HepG2 (cell line): ENCODE measurements at regions not wholly inside any gene's neighbourhood (a gene's known extent, or its start where the extent isn't known, plus 50 kb on each side); places are given as distances from the start of the nearest gene placed in this dataset.

ENCODE experiments used
- ATAC-seq: fragments of 200-7000 bp; cut with Tn5 transposase; 3 replicates; pipeline ENCODE4 v1.9.1; 2020; ENCODE audit warnings: mild to moderate bottlenecking, moderate library complexity
- BruUV-seq: library from RNA; stranded (reverse); fragments of 400-500 nt; replicated peaks from 2 replicates; lab custom pipeline; 2021; lab: Mats Ljungman, UMichigan
- CTCF ChIA-PET: fragments of 300-600 bp; formaldehyde crosslinking; extraction: SDS; loops from one replicate; lab custom pipeline; 2021; ENCODE audit warnings: low total read pairs, inconsistent platforms, low intra/inter-chr PET ratio; lab: Yijun Ruan, JAX
- POLR2A ChIA-PET: fragments of 350-600 bp; sonication (Branson Sonifier 250); formaldehyde crosslinking; loops from one replicate; lab custom pipeline; 2020; ENCODE audit warnings: antibody characterized with exemption, inconsistent platforms; lab: Yijun Ruan, JAX
- DNase-seq: peaks from one replicate; pipeline ENCODE4 v3.0.0-alpha.2; 2015; ENCODE audit warnings: low spot score
- FAIRE-seq: peaks from 3 replicates; lab custom pipeline; 2011; peaks lifted over from hg19 to GRCh38; lab: Jason Lieb, UNC
- H2AFZ ChIP-seq: one replicate; pipeline ENCODE4 v1.6.1; 2011; ENCODE audit warnings: low read length, inconsistent platforms
- H3K27ac ChIP-seq: fragments of 300-600 bp; 3 replicates; pipeline ENCODE4 v1.8.0; 2011; ENCODE audit warnings: mixed run types, mild to moderate bottlenecking, mixed read lengths, low read length, inconsistent platforms; ENCODE audit not compliant: insufficient read depth; ENCODE audit errors: extremely low read length
- H3K27me3 ChIP-seq, 2 experiments: fragments of 200-600 bp in 1 of 2; 2 replicates in 1 of 2; 3 replicates in 1 of 2; pipeline versions ENCODE4 v1.6.0 to v1.8.0; 2011; ENCODE audit warnings: low read length in 2 of 2, mild to moderate bottlenecking in 2 of 2, moderate library complexity in 2 of 2, inconsistent platforms in 1 of 2; ENCODE audit not compliant: insufficient read depth in 2 of 2, control insufficient read depth in 1 of 2
- H3K36me3 ChIP-seq, 2 experiments: fragments of 200-600 bp in 1 of 2; replicated peaks in 1 of 2; 2 replicates in 1 of 2; 3 replicates in 1 of 2; pipeline versions ENCODE4 v1.5.1 to v1.8.0; 2011; ENCODE audit warnings: low read length in 2 of 2, inconsistent platforms in 1 of 2; ENCODE audit not compliant: insufficient read depth in 2 of 2, control insufficient read depth in 1 of 2
- H3K4me1 ChIP-seq: 2 replicates; pipeline ENCODE4 v1.5.1; 2012; ENCODE audit warnings: low read length, inconsistent platforms; ENCODE audit not compliant: insufficient read depth
- H3K4me2 ChIP-seq: 2 replicates; pipeline ENCODE4 v1.6.0; 2011; ENCODE audit warnings: low read depth, low read length, inconsistent platforms
- H3K4me3 ChIP-seq, 3 experiments: fragments of 200-600 bp in 1 of 3; sonication (generic), shearing (Covaris generic) in 1 of 3; replicated peaks in 1 of 3; 2 replicates each; pipeline ENCODE4 v1.5.1; 2011 to 2016; ENCODE audit warnings: low read length in 3 of 3, inconsistent platforms in 2 of 3, low read depth in 2 of 3, mild to moderate bottlenecking in 2 of 3, control low read depth in 1 of 3, mixed read lengths in 1 of 3; ENCODE audit not compliant: insufficient read depth in 1 of 3
- H3K79me2 ChIP-seq: one replicate; pipeline ENCODE4 v1.6.1; 2011; ENCODE audit warnings: low read length, inconsistent platforms; ENCODE audit not compliant: insufficient read depth
- H3K9ac ChIP-seq: 2 replicates; pipeline ENCODE4 v1.6.0; 2011; ENCODE audit warnings: mild to moderate bottlenecking, low read depth, low read length, inconsistent platforms; ENCODE audit not compliant: insufficient read depth
- H3K9me3 ChIP-seq: 2 replicates; pipeline ENCODE4 v1.5.1; 2012; ENCODE audit warnings: mild to moderate bottlenecking, low read length
- H4K20me1 ChIP-seq: 2 replicates; pipeline ENCODE4 v1.6.0; 2011; ENCODE audit warnings: inconsistent platforms, mild to moderate bottlenecking, low read length, moderate library complexity; ENCODE audit not compliant: insufficient read depth
- CENPT ChIP-seq: sonication (generic); formaldehyde crosslinking; IDR thresholded peaks from 2 replicates; pipeline ENCODE4 v1.8.0; 2022; ENCODE audit warnings: low read depth, mild to moderate bottlenecking, moderate library complexity, missing genetic modification reagents
- CHD2 ChIP-seq: IDR thresholded peaks from 2 replicates; pipeline ENCODE4 v1.6.1; 2011; ENCODE audit warnings: low read depth, low read length, improper control_type of control experiment
- HMG20B ChIP-seq: conservative IDR thresholded peaks from 2 replicates; pipeline ENCODE4 v1.6.1; 2016; ENCODE audit warnings: missing genetic modification reagents, missing compliant biosample characterization
- MAFF ChIP-seq: IDR thresholded peaks from 2 replicates; pipeline ENCODE4 v1.6.1; 2011; ENCODE audit warnings: low read depth, low read length, improper control_type of control experiment
- PRPF4 ChIP-seq: fragments of 200-400 bp; formaldehyde crosslinking; IDR thresholded peaks from 2 replicates; pipeline ENCODE4 v1.6.1; 2016; ENCODE audit warnings: low read length, low read depth; ENCODE audit not compliant: poor library complexity, severe bottlenecking
- SIN3A ChIP-seq: IDR thresholded peaks from 2 replicates; pipeline ENCODE4 v1.6.1; 2011; ENCODE audit warnings: low read depth, mild to moderate bottlenecking, control low read depth, low read length, borderline replicate concordance
- ZEB1 ChIP-seq: IDR thresholded peaks from 2 replicates; pipeline ENCODE4 v1.6.1; 2012; ENCODE audit warnings: mild to moderate bottlenecking, low read depth, inconsistent platforms; ENCODE audit not compliant: insufficient replicate concordance
- ZKSCAN8 ChIP-seq: IDR thresholded peaks from 2 replicates; pipeline ENCODE4 v1.6.1; 2016; ENCODE audit warnings: borderline replicate concordance, missing genetic modification reagents, missing compliant biosample characterization
- ZNF24 ChIP-seq: fragments of 450-650 bp; IDR thresholded peaks from 2 replicates; pipeline ENCODE4 v1.6.1; 2017; ENCODE audit warnings: antibody characterized with exemption, mild to moderate bottlenecking
- ZNF30 ChIP-seq: sonication (generic); formaldehyde crosslinking; IDR thresholded peaks from 2 replicates; pipeline ENCODE4 v1.5.0; 2020; ENCODE audit warnings: mild to moderate bottlenecking, missing genetic modification reagents
- ZNF598 ChIP-seq: sonication (generic); formaldehyde crosslinking; IDR thresholded peaks from 2 replicates; pipeline ENCODE4 v1.5.1; 2020; ENCODE audit warnings: mild to moderate bottlenecking, missing genetic modification reagents, borderline replicate concordance
- ZNF614 ChIP-seq: IDR thresholded peaks from 2 replicates; pipeline ENCODE4 v1.6.1; 2018; ENCODE audit warnings: missing biosample characterization, missing genetic modification reagents, inconsistent platforms, borderline replicate concordance
- ZNF674 ChIP-seq: sonication (generic); formaldehyde crosslinking; IDR thresholded peaks from 2 replicates; pipeline ENCODE4 v1.5.0; 2020; ENCODE audit warnings: low read depth, mild to moderate bottlenecking, missing genetic modification reagents
- ZSCAN29 ChIP-seq: sonication (generic); formaldehyde crosslinking; conservative IDR thresholded peaks from 2 replicates; pipeline ENCODE4 v1.4.0; 2020; ENCODE audit warnings: mild to moderate bottlenecking, missing genetic modification reagents
- WGBS: methylation state at CpG from one replicate; pipeline ENCODE4 v1.1.6; 2017; ENCODE audit warnings: low lambda C conversion rate; 5-methylcytosine and 5-hydroxymethylcytosine counted together
- in situ Hi-C: cut with HindIII; loops from 2 replicates; pipeline ENCODE4 v1.10.0; 2017; ENCODE audit warnings: low pct_unique_long_range_greater_than_20kb; ENCODE audit not compliant: extremely low pct_ligation_motif_present
- intact Hi-C: fragments of 100-400 bp; cut with micrococcal nuclease; formaldehyde crosslinking; loops from one replicate; pipeline ENCODE4 v1.10.0; 2022; ENCODE audit not compliant: unreplicated experiment
- TF ChIP-seq, protein P1 (sequence below): IDR thresholded peaks from 2 replicates; pipeline ENCODE4 v1.6.1; 2012; ENCODE audit warnings: inconsistent platforms

DNA sequence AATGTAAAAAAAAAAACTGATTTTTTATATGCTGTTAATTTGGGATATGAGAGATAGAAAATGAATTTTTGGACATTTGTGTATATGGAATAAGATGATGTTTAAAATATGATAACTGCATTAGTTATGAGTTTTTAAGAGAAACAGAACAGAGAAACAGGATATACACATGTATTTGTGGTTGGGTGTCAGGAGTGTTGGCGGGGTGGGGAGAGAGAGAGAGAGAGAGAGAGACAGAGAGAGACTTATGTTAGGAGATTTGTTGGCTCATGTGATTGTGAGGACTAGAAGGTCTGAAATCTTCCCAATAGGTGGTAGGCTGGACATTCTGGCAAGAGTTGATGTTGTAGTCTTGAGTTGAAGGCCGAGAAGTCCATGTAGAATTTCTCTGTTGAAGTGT lies 1121.6 kb upstream of the GBE1 start:
- Histone ChIP-seq H3K4me3 (no peak overlapping the region), H3K27me3 (no peaks in the 10 kb centered on the region), H4K20me1 (no peaks in the 10 kb centered on the region), H3K9ac (no peak overlapping the region), H3K9me3 (no peaks in the 10 kb centered on the region), H3K36me3 (no peaks in the 10 kb centered on the region), H3K4me1 (no peaks in the 10 kb centered on the region), H3K79me2 (no peaks in the 10 kb centered on the region), H2AFZ (no peak overlapping the region), H3K27ac (no peak overlapping the region), H3K4me2 (no peak overlapping the region)
- FAIRE-seq (no peak), DNase-seq (no peak), ATAC-seq (no peak)
- 17% methylated on average over 2 of the region's 2 CpGs for WGBS
- ChIA-PET POLR2A (no interaction called here), CTCF (no interaction called here)
- intact Hi-C loops (no loop called here), in situ Hi-C loops (no loop called here)
- BruUV-seq: no TSS peak
- no peak for TF ChIP-seq ZSCAN29 (CRISPR knock-in tag)
- TF ChIP-seq CHD2: no peak
- no peak for TF ChIP-seq MAFF
- no peak for TF ChIP-seq ZNF30 (CRISPR knock-in tag)
- TF ChIP-seq HMG20B (CRISPR knock-in tag): no peak
- TF ChIP-seq ZNF24: no peak
- TF ChIP-seq ZNF674 (CRISPR knock-in tag): no peak
- no peak for TF ChIP-seq ZEB1
- no peak for TF ChIP-seq CENPT (CRISPR knock-in tag)
- TF ChIP-seq ZNF614 (CRISPR knock-in tag): no peak

DNA sequence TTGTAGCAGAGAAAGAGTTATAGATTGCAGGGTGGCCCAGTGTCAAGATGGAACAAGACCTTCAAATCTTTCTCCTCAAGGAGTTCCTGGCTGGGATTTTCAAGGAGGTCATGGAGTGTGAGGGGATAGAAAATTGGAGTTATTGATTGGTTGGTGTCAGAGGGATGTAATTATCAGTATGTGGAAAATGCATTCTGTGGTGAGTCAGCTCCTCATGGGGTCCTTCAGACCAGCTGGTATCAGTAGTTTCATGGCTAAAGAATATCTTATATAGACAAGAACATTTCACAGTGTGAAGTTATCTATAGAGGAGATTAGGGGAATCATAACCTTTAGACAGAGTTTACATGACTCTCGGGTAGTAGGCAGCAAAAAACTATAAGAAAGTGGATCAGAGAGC lies 1114.0 kb upstream of the GBE1 start:
- in situ Hi-C loops (no loop called here), intact Hi-C loops (no loop called here)
- Histone ChIP-seq H3K4me1 (no peaks in the 10 kb centered on the region), H3K36me3 (no peaks in the 10 kb centered on the region), H3K4me3 (no peak overlapping the region), H2AFZ (no peak overlapping the region), H3K27ac (no peak overlapping the region), H3K4me2 (no peak overlapping the region), H3K9me3 (no peaks in the 10 kb centered on the region), H3K79me2 (no peaks in the 10 kb centered on the region), H3K27me3 (no peaks in the 10 kb centered on the region), H3K9ac (no peak overlapping the region), H4K20me1 (no peaks in the 10 kb centered on the region)
- ChIA-PET POLR2A (no interaction called here), CTCF (no interaction called here)
- FAIRE-seq: no peak
- no peak for ATAC-seq
- 0% methylated on average over 1 of the region's 1 CpG for WGBS
- DNase-seq: no peak
- no TSS peak for BruUV-seq
- TF ChIP-seq ZKSCAN8 (CRISPR knock-in tag) (no peak), SIN3A (no peak), PRPF4 (no peak), ZNF598 (no peak)
- TF ChIP-seq, protein P1, sequence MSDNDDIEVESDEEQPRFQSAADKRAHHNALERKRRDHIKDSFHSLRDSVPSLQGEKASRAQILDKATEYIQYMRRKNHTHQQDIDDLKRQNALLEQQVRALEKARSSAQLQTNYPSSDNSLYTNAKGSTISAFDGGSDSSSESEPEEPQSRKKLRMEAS: no peak
